ENCODE measurements at regions not wholly inside any gene's neighbourhood (a gene's known extent, or its start where the extent isn't known, plus 50 kb on each side); places are given as distances from the start of the nearest gene placed in this dataset.
A peak's percentile ranks its signal among the peaks of the same experiment; 100 is the strongest.

GRCh38 chr9:6098431-6098830, 83.0 kb upstream of the RANBP6 start:
- Histone ChIP-seq H3K27ac (ENCODE audit: insufficient read depth in 1 of 2, low read depth in 1 of 2, low read length in 2 of 2, poor library complexity in 1 of 2, severe bottlenecking in 2 of 2) (no peak overlapping the region), H3K27me3 (replicated peaks in 2 of 5; ENCODE audit: control insufficient read depth in 4 of 5, insufficient read depth in 5 of 5, low read length in 4 of 5) (peaks cover 0 to 2% (median 0%) of the 10 kb centered on the region in 5 experiments), H3K4me1 (ENCODE audit: control extremely low read depth in 1 of 4, control insufficient read depth in 4 of 4, insufficient read depth in 4 of 4, low read length in 3 of 4) (no peaks in the 10 kb centered on the region), H3K36me3 (ENCODE audit: control insufficient read depth in 4 of 4, insufficient read depth in 4 of 4, low read length in 3 of 4) (no peaks in the 10 kb centered on the region), H3K4me3 (ENCODE audit: control insufficient read depth in 1 of 7, extremely low read depth in 1 of 7, insufficient read depth in 4 of 7, low read depth in 2 of 7, low read length in 6 of 7) (no peak overlapping the region), H3K9me3 (ENCODE audit: control extremely low read depth in 1 of 5, control insufficient read depth in 4 of 5, insufficient read depth in 2 of 5, low read depth in 1 of 5, low read length in 4 of 5) (peaks cover 0 to 4% (median 0%) of the 10 kb centered on the region in 5 experiments)
- DNase-seq = no peak
- POLR2A ChIA-PET = no interaction called here
- 100% methylated on average over 1 of the region's 1 CpG for WGBS (ENCODE audit: insufficient coverage)
- CTCF ChIA-PET = no interaction called here

GRCh38 chr9:6096821-6097220, 81.4 kb upstream of the RANBP6 start:
- Histone ChIP-seq H3K9me3 (ENCODE audit: control extremely low read depth in 1 of 5, control insufficient read depth in 4 of 5, insufficient read depth in 2 of 5, low read depth in 1 of 5, low read length in 4 of 5) (peaks cover 0 to 4% (median 0%) of the 10 kb centered on the region in 5 experiments), H3K27me3 (replicated peaks in 2 of 5; ENCODE audit: control insufficient read depth in 4 of 5, insufficient read depth in 5 of 5, low read length in 4 of 5) (peaks cover 0 to 2% (median 0%) of the 10 kb centered on the region in 5 experiments), H3K4me1 (ENCODE audit: control extremely low read depth in 1 of 4, control insufficient read depth in 4 of 4, insufficient read depth in 4 of 4, low read length in 3 of 4) (no peaks in the 10 kb centered on the region), H3K36me3 (ENCODE audit: control insufficient read depth in 4 of 4, insufficient read depth in 4 of 4, low read length in 3 of 4) (no peaks in the 10 kb centered on the region), H3K4me3 (ENCODE audit: control insufficient read depth in 1 of 7, extremely low read depth in 1 of 7, insufficient read depth in 4 of 7, low read depth in 2 of 7, low read length in 6 of 7) (no peak overlapping the region), H3K27ac (ENCODE audit: insufficient read depth in 1 of 2, low read depth in 1 of 2, low read length in 2 of 2, poor library complexity in 1 of 2, severe bottlenecking in 2 of 2) (no peak overlapping the region)
- POLR2A ChIA-PET = no interaction called here
- CTCF ChIA-PET = no interaction called here
- 98% methylated on average over 3 of the region's 3 CpGs for WGBS (ENCODE audit: insufficient coverage)
- DNase-seq = no peak

- H3K27ac ChIP-seq (ENCODE audit: insufficient read depth in 1 of 2, low read depth in 1 of 2, low read length in 2 of 2, poor library complexity in 1 of 2, severe bottlenecking in 2 of 2) = no peak overlapping the region
- CTCF ChIA-PET = interaction anchor here (1.1 kb wide), 1 partner anchor 202 kb away, joined by 3 read pairs; no protein-coding TSS in a partner anchor
- H3K36me3 ChIP-seq (ENCODE audit: control insufficient read depth in 4 of 4, insufficient read depth in 4 of 4, low read length in 3 of 4) = no peaks in the 10 kb centered on the region
- no peaks in the 10 kb centered on the region for H3K4me1 ChIP-seq (ENCODE audit: control extremely low read depth in 1 of 4, control insufficient read depth in 4 of 4, insufficient read depth in 4 of 4, low read length in 3 of 4)
- H3K27me3 ChIP-seq (replicated peaks in 2 of 5; ENCODE audit: control insufficient read depth in 4 of 5, insufficient read depth in 5 of 5, low read length in 4 of 5) = peaks cover 0 to 3% (median 0%) of the 10 kb centered on the region in 5 experiments
- H3K4me3 ChIP-seq (ENCODE audit: control insufficient read depth in 1 of 7, extremely low read depth in 1 of 7, insufficient read depth in 4 of 7, low read depth in 2 of 7, low read length in 6 of 7) = no peak overlapping the region
- POLR2A ChIA-PET = no interaction called here
- no CpG with 5 or more reads among the region's 1 CpG for WGBS (ENCODE audit: insufficient coverage)
- H3K9me3 ChIP-seq (ENCODE audit: control extremely low read depth in 1 of 5, control insufficient read depth in 4 of 5, insufficient read depth in 2 of 5, low read depth in 1 of 5, low read length in 4 of 5) = peaks cover 0 to 1% (median 0%) of the 10 kb centered on the region in 5 experiments
- DNase-seq = no peak
Measured at GRCh38 chr9:6090277-6091210, 75.1 kb upstream of the RANBP6 start.

GRCh38 chr9:6089300-6089699, 73.9 kb upstream of the RANBP6 start:
- no peak for DNase-seq
- Histone ChIP-seq H3K27ac (ENCODE audit: insufficient read depth in 1 of 2, low read depth in 1 of 2, low read length in 2 of 2, poor library complexity in 1 of 2, severe bottlenecking in 2 of 2) (no peak overlapping the region), H3K9me3 (ENCODE audit: control extremely low read depth in 1 of 5, control insufficient read depth in 4 of 5, insufficient read depth in 2 of 5, low read depth in 1 of 5, low read length in 4 of 5) (peaks cover 0 to 1% (median 0%) of the 10 kb centered on the region in 5 experiments), H3K4me3 (ENCODE audit: control insufficient read depth in 1 of 7, extremely low read depth in 1 of 7, insufficient read depth in 4 of 7, low read depth in 2 of 7, low read length in 6 of 7) (no peak overlapping the region), H3K4me1 (ENCODE audit: control extremely low read depth in 1 of 4, control insufficient read depth in 4 of 4, insufficient read depth in 4 of 4, low read length in 3 of 4) (no peaks in the 10 kb centered on the region), H3K36me3 (ENCODE audit: control insufficient read depth in 4 of 4, insufficient read depth in 4 of 4, low read length in 3 of 4) (no peaks in the 10 kb centered on the region), H3K27me3 (replicated peaks in 2 of 5; ENCODE audit: control insufficient read depth in 4 of 5, insufficient read depth in 5 of 5, low read length in 4 of 5) (peaks cover 0 to 3% (median 0%) of the 10 kb centered on the region in 5 experiments)
- ChIA-PET POLR2A (no interaction called here), CTCF (no interaction called here)
- no CpG with 5 or more reads among the region's 1 CpG for WGBS (ENCODE audit: insufficient coverage)

GRCh38 chr9:6086006-6086655, 70.7 kb upstream of the RANBP6 start:
- no peak for DNase-seq
- CTCF ChIA-PET = no interaction called here
- 94% methylated on average over 8 of the region's 9 CpGs for WGBS (ENCODE audit: insufficient coverage)
- Histone ChIP-seq H3K4me1 (ENCODE audit: control extremely low read depth in 1 of 4, control insufficient read depth in 4 of 4, insufficient read depth in 4 of 4, low read length in 3 of 4) (no peaks in the 10 kb centered on the region), H3K27me3 (replicated peaks in 2 of 5; ENCODE audit: control insufficient read depth in 4 of 5, insufficient read depth in 5 of 5, low read length in 4 of 5) (peaks cover 0 to 3% (median 0%) of the 10 kb centered on the region in 5 experiments), H3K4me3 (ENCODE audit: control insufficient read depth in 1 of 7, extremely low read depth in 1 of 7, insufficient read depth in 4 of 7, low read depth in 2 of 7, low read length in 6 of 7) (no peak overlapping the region), H3K36me3 (ENCODE audit: control insufficient read depth in 4 of 4, insufficient read depth in 4 of 4, low read length in 3 of 4) (no peaks in the 10 kb centered on the region), H3K27ac (ENCODE audit: insufficient read depth in 1 of 2, low read depth in 1 of 2, low read length in 2 of 2, poor library complexity in 1 of 2, severe bottlenecking in 2 of 2) (no peak overlapping the region), H3K9me3 (ENCODE audit: control extremely low read depth in 1 of 5, control insufficient read depth in 4 of 5, insufficient read depth in 2 of 5, low read depth in 1 of 5, low read length in 4 of 5) (peaks cover 0 to 1% (median 0%) of the 10 kb centered on the region in 5 experiments)
- POLR2A ChIA-PET = no interaction called here

GRCh38 chr9:6080154-6080716, 64.8 kb upstream of the RANBP6 start:
- WGBS (ENCODE audit: insufficient coverage) = 30% methylated on average over 18 of the region's 18 CpGs
- Histone ChIP-seq H3K27ac (ENCODE audit: insufficient read depth in 1 of 2, low read depth in 1 of 2, low read length in 2 of 2, poor library complexity in 1 of 2, severe bottlenecking in 2 of 2) (no peak overlapping the region), H3K27me3 (replicated peaks in 2 of 5; ENCODE audit: control insufficient read depth in 4 of 5, insufficient read depth in 5 of 5, low read length in 4 of 5) (no peaks in the 10 kb centered on the region), H3K36me3 (ENCODE audit: control insufficient read depth in 4 of 4, insufficient read depth in 4 of 4, low read length in 3 of 4) (no peaks in the 10 kb centered on the region), H3K4me3 (ENCODE audit: control insufficient read depth in 1 of 7, extremely low read depth in 1 of 7, insufficient read depth in 4 of 7, low read depth in 2 of 7, low read length in 6 of 7) (peak overlapping the region in 6 of 7 experiments; percentile 5 to 79 (median 54)), H3K9me3 (ENCODE audit: control extremely low read depth in 1 of 5, control insufficient read depth in 4 of 5, insufficient read depth in 2 of 5, low read depth in 1 of 5, low read length in 4 of 5) (no peaks in the 10 kb centered on the region), H3K4me1 (ENCODE audit: control extremely low read depth in 1 of 4, control insufficient read depth in 4 of 4, insufficient read depth in 4 of 4, low read length in 3 of 4) (peaks cover 0 to 7% (median 0%) of the 10 kb centered on the region in 4 experiments)
- CTCF ChIA-PET = interaction anchor here (0.9 to 1.2 kb wide), 2 partner anchors 9 to 11 kb away, joined by 3 read pairs; no protein-coding TSS in a partner anchor
- POLR2A ChIA-PET = no interaction called here
- peak; percentile 87 to 92 (median 90) for DNase-seq

Data from common myeloid progenitor, CD34-positive (primary cell).